NCI-H345 treated with DMSO at 0.1 percent for 48 hours (cell line): ENCODE measurements at regions not wholly inside any gene's neighbourhood (a gene's known extent, or its start where the extent isn't known, plus 50 kb on each side); places are given as distances from the start of the nearest gene placed in this dataset.

Experiments used
- DNase-seq: peaks from one replicate; lab custom pipeline; 2025; ENCODE audit not compliant: unreplicated experiment; lab: John Stamatoyannopoulos, UW

GRCh38 chr16:20175358-20175757 is 101.7 kb upstream of the GPR139 start:
- DNase-seq, result no peak

- DNase-seq, result no peak
These were observed 93.6 kb upstream of the GPR139 start for GRCh38 chr16:20167323-20167722.

GRCh38 chr16:20166531-20167235 is 93.0 kb upstream of the GPR139 start:
- DNase-seq, result no peak

GRCh38 chr16:20153444-20153843 is 79.8 kb upstream of the GPR139 start:
- DNase-seq, result no peak

- DNase-seq, result no peak
These were observed 73.4 kb upstream of the GPR139 start for GRCh38 chr16:20147091-20147490.

GRCh38 chr16:20141956-20142355 is 68.3 kb upstream of the GPR139 start:
- no peak for DNase-seq

- DNase-seq, result no peak
These were observed 64.2 kb upstream of the GPR139 start for GRCh38 chr16:20137909-20138308.

- DNase-seq, result no peak
These were observed 63.5 kb upstream of the GPR139 start for GRCh38 chr16:20137194-20137593.

GRCh38 chr16:20136446-20136968 is 62.8 kb upstream of the GPR139 start:
- no peak for DNase-seq

GRCh38 chr16:20129375-20129774 is 55.7 kb upstream of the GPR139 start:
- no peak for DNase-seq
